ENCODE measurements at regions not wholly inside any gene's neighbourhood (a gene's known extent, or its start where the extent isn't known, plus 50 kb on each side); places are given as distances from the start of the nearest gene placed in this dataset.

- TF ChIP-seq CTCF (IDR thresholded peaks at IDR 0.05; ENCODE audit: low read depth, low read length, missing input control) = no peak
- TF ChIP-seq, protein P1, sequence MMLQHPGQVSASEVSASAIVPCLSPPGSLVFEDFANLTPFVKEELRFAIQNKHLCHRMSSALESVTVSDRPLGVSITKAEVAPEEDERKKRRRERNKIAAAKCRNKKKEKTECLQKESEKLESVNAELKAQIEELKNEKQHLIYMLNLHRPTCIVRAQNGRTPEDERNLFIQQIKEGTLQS (IDR thresholded peaks at IDR 0.05) = no peak
- TF ChIP-seq, protein P2, sequence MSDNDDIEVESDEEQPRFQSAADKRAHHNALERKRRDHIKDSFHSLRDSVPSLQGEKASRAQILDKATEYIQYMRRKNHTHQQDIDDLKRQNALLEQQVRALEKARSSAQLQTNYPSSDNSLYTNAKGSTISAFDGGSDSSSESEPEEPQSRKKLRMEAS (IDR thresholded peaks at IDR 0.05) = no peak
- no peak for TF ChIP-seq TAF1 (conservative IDR thresholded peaks at IDR 0.05)
- no peak for TF ChIP-seq SP1 (IDR thresholded peaks at IDR 0.05)
Measured at GRCh38 chr12:90239732-90240260, 531.2 kb upstream of the ATP2B1 start.
